GM19395 (cell line): ENCODE measurements at regions not wholly inside any gene's neighbourhood (a gene's known extent, or its start where the extent isn't known, plus 50 kb on each side); places are given as distances from the start of the nearest gene placed in this dataset.

Experiments used
- ATAC-seq: cut with Tn5 transposase; IDR thresholded peaks from one replicate; pipeline ENCODE4 v1.9.1; 2021; ENCODE audit warnings: mild to moderate bottlenecking, moderate library complexity; ENCODE audit not compliant: unreplicated experiment

DNA sequence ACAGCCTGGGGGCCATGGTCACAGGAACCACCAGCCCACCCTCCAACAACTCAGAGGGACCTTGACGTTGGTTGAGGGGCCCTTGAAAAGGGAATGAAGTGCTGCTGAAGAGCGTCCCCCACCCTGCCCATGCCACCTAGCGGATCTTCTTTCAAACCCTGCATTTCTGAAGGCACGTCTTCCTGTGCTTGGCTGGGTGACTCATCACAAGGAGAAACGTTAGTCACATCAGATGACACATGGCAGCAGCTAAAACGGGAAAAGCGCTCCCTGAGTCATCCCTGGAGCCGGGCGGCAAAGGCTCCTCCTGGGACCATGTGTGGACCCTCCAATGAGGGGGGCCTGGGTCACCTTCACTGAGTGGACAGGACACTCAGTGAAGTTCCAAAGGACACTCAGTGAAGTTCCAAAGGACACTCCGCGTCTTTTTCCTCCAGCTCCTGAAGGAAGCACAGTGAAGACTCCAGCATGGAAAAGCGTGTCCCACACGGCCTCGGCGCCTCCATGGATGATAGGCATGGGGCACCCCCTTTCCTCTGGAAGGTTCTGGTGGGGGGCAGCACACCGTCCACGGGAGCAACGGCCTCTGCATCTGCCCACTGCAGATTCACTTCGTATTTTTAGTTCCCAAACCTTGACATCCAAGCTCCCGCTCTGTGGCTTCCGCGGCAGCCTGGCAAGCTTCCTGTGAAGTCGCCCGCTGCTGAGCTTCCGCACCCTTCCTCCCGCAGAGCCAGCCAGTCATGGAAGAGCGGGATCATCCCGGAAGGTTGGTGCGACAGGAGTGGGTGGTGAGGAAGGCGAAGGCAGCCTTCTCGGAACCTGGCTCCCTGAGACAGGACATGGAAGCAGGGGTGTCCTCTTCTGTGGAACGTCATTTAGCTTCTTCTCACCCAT lies 383.4 kb downstream of the VRK1 start:
- no peak for ATAC-seq

GRCh38 chr14:97185186-97185585 lies 388.0 kb downstream of the VRK1 start:
- ATAC-seq, result no peak

DNA sequence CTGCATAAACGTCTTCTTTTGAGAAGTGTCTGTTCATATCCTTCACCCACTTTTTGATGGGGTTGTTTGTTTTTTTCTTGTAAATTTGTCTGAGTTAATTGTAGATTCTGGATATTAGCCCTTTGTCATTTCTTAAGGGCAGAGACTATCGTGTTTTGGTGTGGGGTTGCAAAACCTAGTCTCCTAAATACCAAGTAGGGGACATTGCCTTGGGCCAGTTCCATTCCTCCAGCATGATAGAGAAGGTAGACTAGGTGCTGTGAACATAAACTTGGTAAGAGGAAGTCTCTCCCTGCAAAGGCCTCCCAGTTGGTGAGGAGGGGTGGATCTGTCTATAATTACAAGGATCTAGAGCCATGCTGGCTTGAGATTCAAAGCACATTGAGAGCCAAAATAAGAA lies 390.7 kb downstream of the VRK1 start:
- no peak for ATAC-seq

- no peak for ATAC-seq
Measured at GRCh38 chr14:97196336-97196735, 399.2 kb downstream of the VRK1 start.

- no peak for ATAC-seq
Measured at GRCh38 chr14:97198813-97199212, 401.6 kb downstream of the VRK1 start.

- ATAC-seq, result no peak
Measured at GRCh38 chr14:97200245-97200644, 403.1 kb downstream of the VRK1 start.

DNA sequence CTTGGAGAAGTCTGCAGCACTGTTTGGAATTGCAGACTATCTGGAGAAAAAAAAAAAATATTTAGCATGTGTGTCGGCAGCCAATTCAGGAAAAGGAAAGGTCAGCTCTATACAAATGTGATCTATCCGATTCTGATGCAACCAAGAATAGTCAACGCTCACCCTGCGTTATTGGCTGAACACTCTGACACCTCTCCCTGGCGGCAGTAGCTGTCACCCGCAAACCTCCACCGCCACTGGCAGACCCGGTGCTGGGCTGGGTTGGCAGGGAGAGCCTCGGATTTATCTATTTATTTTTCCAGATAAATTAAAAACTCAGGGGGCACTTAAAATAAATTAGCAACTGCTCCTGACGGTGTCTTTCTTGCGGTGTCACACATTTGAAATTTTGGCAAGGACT lies 409.7 kb downstream of the VRK1 start:
- ATAC-seq, result no peak

DNA sequence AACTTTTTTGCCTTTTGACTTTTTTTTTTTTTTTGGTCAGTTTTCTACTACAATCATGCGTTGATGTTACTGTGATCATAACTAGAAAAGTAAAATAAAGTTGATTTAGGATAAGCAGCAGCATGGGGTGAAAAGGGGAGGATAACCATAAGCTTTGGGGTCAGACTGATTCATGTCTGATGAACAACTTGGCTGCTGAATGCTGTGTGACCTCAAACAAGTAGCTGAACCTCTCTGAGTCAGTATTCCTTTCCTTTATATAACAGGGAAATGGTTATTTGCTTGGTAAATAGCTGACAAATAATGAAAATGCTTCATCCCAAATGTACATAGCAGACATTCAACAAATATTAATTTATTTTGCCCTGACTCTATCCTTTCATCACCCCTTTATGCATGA lies 413.0 kb downstream of the VRK1 start:
- no peak for ATAC-seq

- no peak for ATAC-seq
Measured at GRCh38 chr14:97212399-97212798, 415.2 kb downstream of the VRK1 start.

GRCh38 chr14:97213720-97214119 lies 416.5 kb downstream of the VRK1 start:
- ATAC-seq, result no peak

GRCh38 chr14:97215263-97215969 lies 418.2 kb downstream of the VRK1 start:
- ATAC-seq, result no peak

DNA sequence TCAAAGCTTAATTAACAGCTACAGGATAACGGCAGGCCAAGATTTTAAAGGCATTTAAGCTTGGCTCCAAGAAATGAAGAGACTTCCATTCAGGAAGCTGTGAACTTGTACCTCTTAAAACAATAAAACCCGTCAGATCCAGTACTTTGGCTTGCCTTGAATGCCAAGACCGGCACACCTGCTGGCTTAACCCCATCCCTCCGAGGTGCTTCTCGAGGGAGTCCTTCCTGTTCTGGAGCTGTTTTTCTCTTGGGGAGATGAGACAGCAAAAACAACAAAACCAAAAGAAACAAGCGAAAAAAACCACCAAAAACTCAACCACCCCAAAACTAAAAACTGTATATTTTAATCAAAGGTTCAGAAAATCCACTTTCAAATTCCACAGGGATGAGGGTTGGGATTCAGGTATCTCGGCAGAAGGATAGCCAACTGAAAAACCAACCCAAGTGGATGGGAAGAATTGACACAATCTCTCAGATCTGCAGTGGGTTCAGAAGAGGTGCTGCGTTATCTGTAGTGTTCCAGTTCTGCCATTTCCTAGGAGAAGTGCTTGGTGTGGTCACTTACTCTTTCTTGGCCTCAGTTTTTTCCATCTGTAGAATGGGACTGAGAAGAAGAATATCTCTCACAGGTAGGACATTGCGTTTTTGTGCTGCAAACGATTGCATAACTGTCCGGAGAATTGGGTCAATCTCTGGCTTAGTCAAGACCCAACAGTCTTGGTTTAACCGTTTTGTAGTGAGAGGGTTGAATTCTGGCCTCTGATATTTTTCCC lies 420.1 kb downstream of the VRK1 start:
- ATAC-seq, result no peak

DNA sequence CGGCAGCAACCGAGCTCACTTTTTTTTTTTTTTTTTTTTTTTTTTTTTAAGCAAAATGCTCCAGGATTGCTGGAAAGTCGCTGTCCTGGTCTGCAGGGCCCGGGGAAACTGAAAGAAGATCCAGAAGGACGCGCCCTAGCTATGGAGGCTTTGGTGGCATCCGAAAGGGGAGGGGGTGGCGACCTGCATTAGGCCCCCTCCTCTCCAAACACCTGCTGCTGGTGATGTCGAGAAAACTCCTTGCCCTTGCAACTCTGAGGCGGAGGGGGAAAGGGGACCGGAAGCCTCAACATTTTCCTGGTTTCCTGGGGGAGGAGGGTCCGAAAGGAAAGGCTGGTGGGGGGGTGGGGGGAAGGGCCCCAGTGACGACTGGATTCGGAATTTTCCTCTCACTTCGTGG lies 421.1 kb downstream of the VRK1 start:
- ATAC-seq, result no peak

DNA sequence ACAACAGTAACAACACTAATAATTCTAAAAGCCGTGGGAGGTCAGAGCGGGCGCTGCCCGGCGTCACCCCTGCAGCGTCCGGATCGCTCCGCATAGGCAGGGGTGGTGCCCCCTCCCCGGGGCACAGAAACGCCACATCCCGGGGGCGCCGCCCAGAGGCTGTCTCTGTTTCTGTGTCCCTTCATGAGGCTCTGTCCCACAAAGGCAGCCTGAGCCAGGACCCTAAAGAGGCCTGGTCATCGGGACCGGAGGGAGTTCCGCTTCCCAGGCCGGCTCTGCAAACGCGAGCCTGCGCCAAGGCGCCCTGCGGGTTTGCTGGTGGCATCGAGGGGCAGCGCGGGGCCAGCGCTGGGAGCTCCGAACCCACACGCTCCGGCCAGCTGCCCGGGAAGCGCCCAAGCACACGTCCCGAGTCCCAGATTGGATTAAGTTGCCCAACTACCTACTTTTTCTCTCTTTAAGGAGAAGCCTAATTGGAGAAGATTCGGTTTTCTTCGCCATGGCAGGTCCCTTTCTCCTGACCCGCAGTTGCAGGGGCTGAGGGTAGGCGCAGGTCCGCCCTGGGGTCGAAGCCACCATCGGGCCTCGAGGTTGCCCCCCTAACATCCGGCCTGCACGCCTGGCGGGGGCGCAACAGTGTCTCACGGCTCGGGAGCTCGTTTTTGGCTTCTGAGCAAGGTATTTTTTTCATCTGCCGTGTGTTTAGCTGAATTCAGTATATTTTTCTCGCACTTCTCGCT lies 421.7 kb downstream of the VRK1 start:
- ATAC-seq, result no peak

DNA sequence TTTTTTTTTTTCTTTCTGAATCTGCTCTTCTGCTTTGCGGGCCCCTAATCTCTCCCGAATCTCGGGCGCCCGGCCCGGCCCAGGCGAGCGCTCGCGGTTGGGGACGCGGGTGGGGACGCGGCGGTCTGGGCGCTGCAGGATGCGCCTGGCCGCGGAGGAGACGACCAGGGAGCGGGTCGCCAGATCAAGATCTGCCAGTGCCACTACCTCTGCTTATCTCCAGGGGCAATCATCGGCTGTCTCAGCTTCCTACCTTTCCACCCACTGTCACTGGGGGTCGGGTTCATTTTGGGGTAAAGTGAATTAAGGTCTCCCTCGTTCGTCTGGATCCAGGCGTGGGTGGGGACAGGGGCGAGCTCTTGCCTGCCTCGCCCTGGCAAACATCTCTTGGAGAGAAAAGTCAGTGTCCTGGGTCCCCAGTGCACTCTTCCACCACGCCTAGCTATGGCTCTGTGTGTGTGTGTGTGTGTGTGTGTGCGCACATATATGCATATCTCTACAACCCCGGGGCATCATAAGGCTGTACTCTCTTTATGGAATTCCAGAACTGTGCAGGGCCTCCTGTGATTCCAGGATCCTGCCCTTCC lies 422.3 kb downstream of the VRK1 start:
- ATAC-seq, result no peak

- ATAC-seq, result no peak
Measured at GRCh38 chr14:97221572-97222285, 424.5 kb downstream of the VRK1 start.

- ATAC-seq, result no peak
Measured at GRCh38 chr14:97224016-97224415, 426.8 kb downstream of the VRK1 start.

GRCh38 chr14:97230051-97230450 lies 432.9 kb downstream of the VRK1 start:
- no peak for ATAC-seq

GRCh38 chr14:97233319-97233985 lies 436.3 kb downstream of the VRK1 start:
- ATAC-seq, result no peak
